HEK293 (cell line): ENCODE measurements at regions not wholly inside any gene's neighbourhood (a gene's known extent, or its start where the extent isn't known, plus 50 kb on each side); places are given as distances from the start of the nearest gene placed in this dataset.

Experiments used
- CTCF ChIA-PET: fragments of 350-600 bp; formaldehyde crosslinking; extraction: SDS; loops from one replicate; lab custom pipeline; 2021; ENCODE audit warnings: antibody characterized with exemption; lab: Yijun Ruan, JAX
- POLR2A ChIA-PET: fragments of 300-600 bp; formaldehyde crosslinking; extraction: SDS; loops from one replicate; lab custom pipeline; 2020; ENCODE audit warnings: antibody characterized with exemption, inconsistent platforms; lab: Yijun Ruan, JAX
- H3K27ac ChIP-seq: fragments of 200-500 bp; sonication (Bioruptor generic); 2 replicates; pipeline ENCODE4 v1.5.1; 2014; ENCODE audit warnings: low read depth, low read length, control low read depth, inconsistent platforms; ENCODE audit errors: extremely low read depth
- H3K36me3 ChIP-seq, 2 experiments: fragments of 200-500 bp in 1 of 2; sonication (Bioruptor generic) in 1 of 2; 1 replicate in 1 of 2; 2 replicates in 1 of 2; pipeline ENCODE4 v1.5.1; 2014 to 2017; ENCODE audit warnings: inconsistent platforms in 2 of 2, low read length in 2 of 2; ENCODE audit not compliant: control insufficient read depth in 2 of 2, insufficient read depth in 1 of 2
- H3K4me1 ChIP-seq: fragments of 200-500 bp; sonication (Bioruptor generic); 2 replicates; pipeline ENCODE4 v1.5.1; 2014; ENCODE audit warnings: mild to moderate bottlenecking, low read length, inconsistent platforms; ENCODE audit not compliant: control insufficient read depth, insufficient read depth
- H3K4me3 ChIP-seq: 2 replicates; pipeline ENCODE4 v1.5.1; 2011; ENCODE audit warnings: low read depth, mild to moderate bottlenecking, control low read depth, low read length, moderate library complexity
- H3K9me3 ChIP-seq: fragments of 200-500 bp; sonication (Bioruptor generic); 2 replicates; pipeline ENCODE4 v1.5.1; 2014; ENCODE audit warnings: low read depth, low read length, inconsistent platforms; ENCODE audit not compliant: control insufficient read depth, insufficient read depth
- GLIS1 ChIP-seq: fragments of 450-650 bp; formaldehyde crosslinking; IDR thresholded peaks from 2 replicates; pipeline ENCODE4 v1.5.1; 2016; ENCODE audit warnings: missing biosample characterization, missing genetic modification characterization
- KLF9 ChIP-seq: fragments of 450-650 bp; formaldehyde crosslinking; IDR thresholded peaks from 2 replicates; pipeline ENCODE4 v1.5.1; 2016; ENCODE audit warnings: missing biosample characterization, missing genetic modification characterization, low read depth
- PBX3 ChIP-seq: sonication (generic); formaldehyde crosslinking; IDR thresholded peaks from 2 replicates; pipeline ENCODE4 v1.8.1; 2022; ENCODE audit warnings: mild to moderate bottlenecking, moderate library complexity, missing genetic modification reagents
- REPIN1 ChIP-seq: fragments of 450-650 bp; formaldehyde crosslinking; IDR thresholded peaks from 2 replicates; pipeline ENCODE4 v1.5.1; 2017; ENCODE audit warnings: missing biosample characterization, missing genetic modification characterization, low read depth
- SALL2 ChIP-seq: fragments of 450-650 bp; formaldehyde crosslinking; IDR thresholded peaks from 2 replicates; pipeline ENCODE4 v1.5.0; 2017; ENCODE audit warnings: missing biosample characterization, mild to moderate bottlenecking, missing genetic modification characterization, borderline replicate concordance
- SP3 ChIP-seq: fragments of 450-650 bp; formaldehyde crosslinking; IDR thresholded peaks from 2 replicates; pipeline ENCODE4 v1.5.1; 2016; ENCODE audit warnings: missing biosample characterization, missing genetic modification characterization
- ZBTB10 ChIP-seq: fragments of 450-650 bp; formaldehyde crosslinking; IDR thresholded peaks from 2 replicates; pipeline ENCODE4 v1.5.1; 2016; ENCODE audit warnings: missing biosample characterization, missing genetic modification characterization
- ZBTB17 ChIP-seq: fragments of 450-650 bp; formaldehyde crosslinking; IDR thresholded peaks from 2 replicates; pipeline ENCODE4 v1.5.1; 2016; ENCODE audit warnings: missing biosample characterization, missing genetic modification characterization
- ZBTB8A ChIP-seq: fragments of 450-650 bp; formaldehyde crosslinking; IDR thresholded peaks from 2 replicates; pipeline ENCODE4 v1.5.1; 2016; ENCODE audit warnings: missing biosample characterization, missing genetic modification characterization
- ZNF155 ChIP-seq: fragments of 450-650 bp; formaldehyde crosslinking; IDR thresholded peaks from 2 replicates; pipeline ENCODE4 v1.5.1; 2016; ENCODE audit warnings: missing biosample characterization, missing genetic modification characterization
- ZNF16 ChIP-seq: fragments of 450-650 bp; formaldehyde crosslinking; IDR thresholded peaks from 2 replicates; pipeline ENCODE4 v1.5.1; 2016; ENCODE audit warnings: low read depth, missing biosample characterization, missing genetic modification characterization
- ZNF169 ChIP-seq: fragments of 450-650 bp; formaldehyde crosslinking; IDR thresholded peaks from 2 replicates; pipeline ENCODE4 v1.5.1; 2016; ENCODE audit warnings: missing biosample characterization, missing genetic modification characterization
- ZNF18 ChIP-seq: fragments of 450-650 bp; formaldehyde crosslinking; IDR thresholded peaks from 2 replicates; pipeline ENCODE4 v1.5.1; 2016; ENCODE audit warnings: missing biosample characterization, missing genetic modification characterization
- ZNF214 ChIP-seq: fragments of 450-650 bp; formaldehyde crosslinking; IDR thresholded peaks from 2 replicates; pipeline ENCODE4 v1.5.1; 2017; ENCODE audit warnings: missing biosample characterization, mild to moderate bottlenecking, missing genetic modification characterization, borderline replicate concordance
- ZNF324 ChIP-seq: fragments of 450-650 bp; formaldehyde crosslinking; IDR thresholded peaks from 2 replicates; pipeline ENCODE4 v1.5.1; 2016; ENCODE audit warnings: missing biosample characterization, missing genetic modification characterization
- ZNF335 ChIP-seq: fragments of 450-650 bp; formaldehyde crosslinking; conservative IDR thresholded peaks from 2 replicates; pipeline ENCODE4 v1.5.1; 2016; ENCODE audit warnings: missing biosample characterization, missing genetic modification characterization
- ZNF37A ChIP-seq: fragments of 450-650 bp; IDR thresholded peaks from 2 replicates; pipeline ENCODE4 v1.5.1; 2018; ENCODE audit warnings: missing biosample characterization, missing genetic modification characterization
- ZNF560 ChIP-seq: fragments of 450-650 bp; formaldehyde crosslinking; IDR thresholded peaks from 2 replicates; pipeline ENCODE4 v1.5.1; 2017; ENCODE audit warnings: missing biosample characterization, missing genetic modification characterization, borderline replicate concordance
- ZNF600 ChIP-seq: fragments of 450-650 bp; formaldehyde crosslinking; IDR thresholded peaks from 2 replicates; pipeline ENCODE4 v1.5.1; 2016; ENCODE audit warnings: missing biosample characterization, missing genetic modification characterization
- ZNF626 ChIP-seq: fragments of 450-650 bp; sonication (Bioruptor Pico); formaldehyde crosslinking; IDR thresholded peaks from 2 replicates; pipeline ENCODE4 v1.5.1; 2018; ENCODE audit warnings: missing biosample characterization, missing genetic modification characterization, inconsistent platforms

- TF ChIP-seq ZNF155 (no peak), GLIS1 (0 out of 2 replicates have a peak, but pooled peaks have one; percentile 11), KLF9 (tag by site-specific recombination) (peak; percentile 30; the same call in 1 of the 2 replicates), SP3 (tag by site-specific recombination) (peak; percentile 68)
These were observed 52.2 kb upstream of the DAB2IP start (continued) for GRCh38 chr9:121598965-121599871.

- TF ChIP-seq ZNF214 (tag by site-specific recombination) (no peak), ZNF560 (no peak), ZNF16 (tag by site-specific recombination) (no peak), ZNF169 (tag by site-specific recombination) (no peak), REPIN1 (tag by site-specific recombination) (no peak), ZBTB8A (0 out of 2 replicates have a peak, but pooled peaks have one; percentile 13), ZNF600 (tag by site-specific recombination) (no peak), SALL2 (tag by site-specific recombination) (no peak), ZNF626 (tag by site-specific recombination) (no peak), ZNF335 (tag by site-specific recombination) (peak; percentile 84), ZNF18 (tag by site-specific recombination) (peak; percentile 44; the same call in 1 of the 2 replicates), ZBTB10 (tag by site-specific recombination) (0 out of 2 replicates have a peak, but pooled peaks have one; percentile 46), PBX3 (no peak), GLIS1 (peak; percentile 35; the same call in 1 of the 2 replicates), ZNF324 (tag by site-specific recombination) (no peak), ZNF37A (tag by site-specific recombination) (no peak), ZBTB17 (tag by site-specific recombination) (no peak)
- ChIA-PET CTCF (interaction anchor here (0.9 to 1.4 kb wide), 7 partner anchors 10 to 95 kb away, joined by 3 to 6 read pairs (median 3); no protein-coding TSS in a partner anchor), POLR2A (interaction anchor here (0.9 to 2.5 kb wide), 4 partner anchors 10 to 32 kb away, joined by 3 to 25 read pairs (median 4); no protein-coding TSS in a partner anchor)
- Histone ChIP-seq H3K27ac (peak overlapping the region; percentile 60; the same call in 1 of the 2 replicates), H3K4me3 (peak overlapping the region; percentile 74), H3K4me1 (no peaks in the 10 kb centered on the region), H3K36me3 (no peaks in the 10 kb centered on the region), H3K9me3 (no peaks in the 10 kb centered on the region)
These were observed 51.4 kb upstream of the DAB2IP start for GRCh38 chr9:121599872-121600585.
